Mesenchymal stem cell (in vitro differentiated cells and primary cell): ENCODE measurements at regions not wholly inside any gene's neighbourhood (a gene's known extent, or its start where the extent isn't known, plus 50 kb on each side); places are given as distances from the start of the nearest gene placed in this dataset.

Experiments used
- DNase-seq: peaks from one replicate; pipeline ENCODE4 v3.0.0-alpha.2; 2013
- H2AFZ ChIP-seq: one replicate; pipeline ENCODE4 v1.6.1; 2013; ENCODE audit warnings: low read depth, mild to moderate bottlenecking, control low read depth, inconsistent platforms, low read length, moderate library complexity
- H2AK5ac ChIP-seq: 2 replicates; pipeline ENCODE4 v1.6.1; 2013; ENCODE audit warnings: low read length, moderate library complexity, mild to moderate bottlenecking, inconsistent platforms; ENCODE audit not compliant: severe bottlenecking
- H2BK120ac ChIP-seq: one replicate; pipeline ENCODE4 v1.6.1; 2013; ENCODE audit warnings: low read depth, mild to moderate bottlenecking, inconsistent platforms, low read length, moderate library complexity
- H2BK12ac ChIP-seq, 2 experiments: one replicate each; pipeline ENCODE4 v1.6.1; 2013; ENCODE audit warnings: inconsistent platforms in 2 of 2, low read length in 2 of 2, mild to moderate bottlenecking in 2 of 2, moderate library complexity in 2 of 2, control low read depth in 1 of 2
- H2BK15ac ChIP-seq: one replicate; pipeline ENCODE4 v1.6.1; 2013; ENCODE audit warnings: mild to moderate bottlenecking, low read depth, inconsistent platforms; ENCODE audit not compliant: poor library complexity, severe bottlenecking
- H2BK5ac ChIP-seq: 2 replicates; pipeline ENCODE4 v1.6.1; 2013; ENCODE audit warnings: low read depth, mild to moderate bottlenecking, low read length, control low read depth, inconsistent platforms; ENCODE audit not compliant: poor library complexity, severe bottlenecking
- H3K14ac ChIP-seq, 2 experiments: one replicate each; pipeline ENCODE4 v1.6.1; 2013; ENCODE audit warnings: inconsistent platforms in 2 of 2, low read length in 2 of 2, control low read depth in 1 of 2, mild to moderate bottlenecking in 1 of 2, moderate library complexity in 1 of 2
- H3K18ac ChIP-seq, 2 experiments: one replicate each; pipeline ENCODE4 v1.6.1; 2013; ENCODE audit warnings: inconsistent platforms in 2 of 2, low read length in 2 of 2, control low read depth in 1 of 2, low read depth in 1 of 2, mild to moderate bottlenecking in 1 of 2
- H3K23ac ChIP-seq, 2 experiments: one replicate each; pipeline ENCODE4 v1.6.1; 2013; ENCODE audit warnings: inconsistent platforms in 2 of 2, low read length in 2 of 2, mild to moderate bottlenecking in 2 of 2, moderate library complexity in 2 of 2, control low read depth in 1 of 2
- H3K27ac ChIP-seq: 2 replicates; pipeline ENCODE4 v1.5.1; 2013; ENCODE audit warnings: mild to moderate bottlenecking, moderate library complexity, low read length, control low read depth, inconsistent platforms; ENCODE audit not compliant: poor library complexity, severe bottlenecking
- H3K27me3 ChIP-seq, 2 experiments: 2 replicates each; pipeline versions ENCODE4 v1.6.1 to v1.7.0; 2013; ENCODE audit warnings: low read length in 2 of 2, mild to moderate bottlenecking in 2 of 2, moderate library complexity in 2 of 2, control low read depth in 1 of 2, inconsistent platforms in 1 of 2; ENCODE audit not compliant: control insufficient read depth in 1 of 2, insufficient read depth in 1 of 2
- H3K36me3 ChIP-seq, 2 experiments: 2 replicates each; pipeline versions ENCODE4 v1.6.1 to v1.7.0; 2013; ENCODE audit warnings: low read length in 2 of 2, control low read depth in 1 of 2, inconsistent platforms in 1 of 2, low read depth in 1 of 2, mild to moderate bottlenecking in 1 of 2; ENCODE audit not compliant: insufficient read depth in 2 of 2, control insufficient read depth in 1 of 2
- H3K4ac ChIP-seq, 2 experiments: one replicate each; pipeline ENCODE4 v1.6.1; 2013; ENCODE audit warnings: inconsistent platforms in 2 of 2, low read length in 2 of 2, mild to moderate bottlenecking in 2 of 2, moderate library complexity in 2 of 2, control low read depth in 1 of 2, low read depth in 1 of 2
- H3K4me1 ChIP-seq: 2 replicates; pipeline ENCODE4 v1.6.1; 2013; ENCODE audit warnings: low read depth, low read length, control low read depth; ENCODE audit not compliant: control insufficient read depth, insufficient read depth
- H3K4me2 ChIP-seq: 2 replicates; pipeline ENCODE4 v1.6.1; 2013; ENCODE audit warnings: low read length, mild to moderate bottlenecking, inconsistent platforms; ENCODE audit not compliant: poor library complexity, severe bottlenecking
- H3K4me3 ChIP-seq, 2 experiments: 2 replicates each; pipeline versions ENCODE4 v1.5.1 to v1.7.0; 2013; ENCODE audit warnings: low read length in 2 of 2, mild to moderate bottlenecking in 2 of 2, control low read depth in 1 of 2, low read depth in 1 of 2; ENCODE audit not compliant: insufficient read depth in 1 of 2
- H3K79me1 ChIP-seq: replicated peaks from 2 replicates; pipeline ENCODE4 v1.6.1; 2013; ENCODE audit warnings: mild to moderate bottlenecking, control low read depth, low read length, inconsistent platforms; ENCODE audit not compliant: poor library complexity, severe bottlenecking
- H3K9ac ChIP-seq: 2 replicates; pipeline ENCODE4 v1.7.0; 2013; ENCODE audit warnings: mild to moderate bottlenecking, low read length, moderate library complexity
- H3K9me3 ChIP-seq: 2 replicates; pipeline ENCODE4 v1.7.0; 2013; ENCODE audit warnings: mild to moderate bottlenecking, low read length; ENCODE audit not compliant: control insufficient read depth
- H4K8ac ChIP-seq: one replicate; pipeline ENCODE4 v1.6.1; 2013; ENCODE audit warnings: inconsistent platforms, mild to moderate bottlenecking, low read length, moderate library complexity
- H4K91ac ChIP-seq: one replicate; pipeline ENCODE4 v1.6.1; 2013; ENCODE audit warnings: mild to moderate bottlenecking, low read length, inconsistent platforms
- WGBS: methylation state at CpG from one replicate; pipeline ENCODE4 v1.1.7; 2013; ENCODE audit warnings: mixed read lengths; 5-methylcytosine and 5-hydroxymethylcytosine counted together

DNA sequence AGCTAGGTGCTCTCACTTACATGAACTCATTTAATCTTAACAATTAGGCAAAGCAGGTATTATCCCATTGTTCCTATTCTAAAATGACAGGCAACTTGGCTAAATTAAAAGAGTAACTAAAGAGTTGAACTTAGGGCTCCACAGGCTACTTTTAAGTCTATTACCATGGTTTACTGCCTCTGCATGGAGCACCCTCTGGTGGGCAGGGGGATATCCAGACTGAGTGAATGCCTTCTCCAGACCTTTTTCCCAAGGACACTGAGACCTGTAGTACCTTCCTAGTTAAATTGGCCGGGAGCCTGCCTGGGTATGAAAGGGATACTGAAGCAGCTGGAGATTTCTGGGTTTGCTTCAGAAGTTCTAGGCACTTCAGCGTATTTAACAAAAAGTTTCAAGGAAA lies 238.1 kb downstream of the ELAVL2 start:
- Histone ChIP-seq H3K27me3 (no peaks in the 10 kb centered on the region), H3K4me1 (no peaks in the 10 kb centered on the region), H2BK5ac (no peak overlapping the region), H2BK12ac (no peak overlapping the region), H3K4me2 (no peak overlapping the region), H4K8ac (no peak overlapping the region), H3K4me3 (no peak overlapping the region), H3K27ac (no peak overlapping the region), H3K4ac (no peak overlapping the region), H3K14ac (no peak overlapping the region), H3K36me3 (no peaks in the 10 kb centered on the region), H2BK15ac (no peak overlapping the region), H3K9ac (no peak overlapping the region), H3K9me3 (no peaks in the 10 kb centered on the region), H3K18ac (no peak overlapping the region), H2AK5ac (no peak overlapping the region), H3K23ac (no peak overlapping the region), H2AFZ (no peak overlapping the region), H2BK120ac (no peak overlapping the region), H4K91ac (no peak overlapping the region), H3K79me1 (no peaks in the 10 kb centered on the region)
- DNase-seq = no peak
- WGBS = 50% methylated on average over 1 of the region's 2 CpGs

DNA sequence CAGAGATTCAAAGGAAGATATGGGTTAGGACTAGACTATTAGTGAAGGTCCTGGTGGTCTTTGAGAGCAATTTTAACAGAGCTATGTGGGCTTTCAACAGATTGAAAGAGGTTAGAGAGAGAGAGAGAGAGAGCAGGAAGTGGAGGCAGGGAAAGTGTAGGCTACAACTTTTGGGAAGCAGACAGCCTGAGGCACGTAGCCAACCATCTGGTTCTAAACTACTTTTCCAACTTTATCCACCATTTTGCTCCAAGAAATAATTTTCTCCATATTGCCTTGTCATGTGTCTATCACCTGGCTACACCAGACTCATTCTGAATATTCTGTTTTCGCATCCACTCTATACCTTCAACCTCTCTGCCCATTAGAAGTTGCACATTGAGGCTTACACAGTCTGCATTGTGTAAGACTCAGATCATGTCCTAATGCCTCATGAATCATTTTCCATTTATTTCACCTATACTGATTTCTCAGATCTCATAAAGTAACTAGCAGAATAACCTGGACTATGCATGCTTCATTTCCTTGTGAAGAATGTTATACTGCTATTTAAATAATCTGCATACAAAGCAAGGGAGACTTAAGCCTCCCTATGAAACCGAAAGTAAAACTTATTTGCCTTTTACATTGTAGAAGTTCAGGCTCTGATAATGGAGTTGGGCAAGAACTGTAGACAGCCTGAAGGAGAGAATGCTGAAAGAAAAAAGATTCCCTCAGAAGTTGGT lies 235.6 kb downstream of the ELAVL2 start:
- Histone ChIP-seq H3K79me1 (no peaks in the 10 kb centered on the region), H3K9ac (no peak overlapping the region), H3K14ac (no peak overlapping the region), H3K27ac (no peak overlapping the region), H4K91ac (no peak overlapping the region), H4K8ac (no peak overlapping the region), H3K27me3 (no peaks in the 10 kb centered on the region), H3K23ac (no peak overlapping the region), H3K4me1 (no peaks in the 10 kb centered on the region), H3K18ac (no peak overlapping the region), H2BK15ac (no peak overlapping the region), H3K4me2 (no peak overlapping the region), H3K4me3 (peak overlapping the region in 1 of 2 experiments; percentile 45), H3K36me3 (no peaks in the 10 kb centered on the region), H2BK120ac (no peak overlapping the region), H2BK5ac (no peak overlapping the region), H2AFZ (no peak overlapping the region), H3K4ac (no peak overlapping the region), H2BK12ac (no peak overlapping the region), H3K9me3 (no peaks in the 10 kb centered on the region), H2AK5ac (no peak overlapping the region)
- 82% methylated on average over 3 of the region's 3 CpGs for WGBS
- DNase-seq = peak; percentile 52

DNA sequence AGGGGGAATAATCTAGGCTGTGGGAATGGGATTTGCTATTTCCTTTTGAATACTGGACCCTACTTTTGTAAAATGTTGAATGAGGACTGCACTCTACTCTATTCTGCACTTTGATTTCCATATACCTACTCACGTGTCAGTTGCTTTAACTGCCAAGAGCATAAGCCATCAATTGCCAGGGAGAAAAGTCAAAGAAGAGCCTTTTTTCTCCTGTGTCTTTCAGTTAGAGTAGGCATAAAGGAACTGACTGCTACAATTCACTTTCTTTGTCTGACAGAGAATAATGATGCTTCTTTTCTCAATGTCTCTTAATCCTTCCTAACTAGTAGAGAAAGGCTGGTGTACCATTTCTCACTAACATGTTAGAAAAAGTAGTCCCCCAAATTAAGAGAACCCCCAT lies 231.6 kb downstream of the ELAVL2 start:
- no peaks in the 10 kb centered on the region for H3K36me3 ChIP-seq
- H3K23ac ChIP-seq = no peak overlapping the region
- H3K4me2 ChIP-seq = no peak overlapping the region
- no peak overlapping the region for H2AFZ ChIP-seq
- no peak overlapping the region for H3K18ac ChIP-seq
- no peak overlapping the region for H4K91ac ChIP-seq
- 62% methylated on average over 1 of the region's 1 CpG for WGBS
- no peak overlapping the region for H3K9ac ChIP-seq
- no peak overlapping the region for H3K27ac ChIP-seq
- H3K27me3 ChIP-seq = no peaks in the 10 kb centered on the region
- H3K14ac ChIP-seq = no peak overlapping the region
- H2BK120ac ChIP-seq = no peak overlapping the region
- H3K79me1 ChIP-seq = no peaks in the 10 kb centered on the region
- no peak overlapping the region for H4K8ac ChIP-seq
- no peaks in the 10 kb centered on the region for H3K4me1 ChIP-seq
- no peak overlapping the region for H2BK12ac ChIP-seq
- DNase-seq = no peak
- no peak overlapping the region for H2BK15ac ChIP-seq
- no peaks in the 10 kb centered on the region for H3K9me3 ChIP-seq
- H2AK5ac ChIP-seq = no peak overlapping the region
- H2BK5ac ChIP-seq = no peak overlapping the region
- H3K4ac ChIP-seq = no peak overlapping the region
- H3K4me3 ChIP-seq = no peak overlapping the region

DNA sequence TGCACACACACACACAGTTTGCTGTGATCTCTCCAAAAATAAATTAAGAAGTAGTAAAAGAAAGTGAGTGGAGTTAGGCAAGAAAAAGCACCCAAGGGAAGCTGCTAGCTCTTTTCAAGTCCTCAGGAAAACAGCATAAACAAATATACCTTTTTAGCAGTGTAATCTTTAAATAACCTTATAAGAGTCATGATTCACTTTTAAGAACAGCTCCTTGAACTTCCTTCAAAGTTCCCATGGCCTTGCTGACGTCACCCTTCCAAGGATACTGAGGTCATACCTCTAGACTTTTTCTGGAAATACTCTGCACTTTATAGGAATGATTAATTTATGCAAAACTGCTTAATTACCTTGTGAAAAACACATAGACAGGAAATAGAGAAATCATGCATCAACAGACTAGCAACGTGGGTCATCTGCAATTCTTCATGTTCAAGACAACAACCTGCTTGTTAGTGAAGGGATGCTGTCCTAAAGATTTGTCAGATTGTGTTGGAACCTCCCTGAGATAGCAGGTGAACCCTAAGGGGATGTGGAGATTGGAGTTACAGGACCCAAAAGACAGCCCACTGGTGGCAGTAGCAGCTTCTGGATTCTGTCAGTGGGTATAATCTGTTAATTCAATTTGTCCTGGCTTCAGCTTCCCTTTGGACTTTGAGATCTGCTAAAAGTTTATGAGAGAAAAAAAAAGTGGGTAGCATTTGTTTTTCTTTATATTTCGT lies 229.0 kb downstream of the ELAVL2 start:
- H3K18ac ChIP-seq = no peak overlapping the region
- WGBS = 38% methylated on average over 2 of the region's 3 CpGs
- H2BK5ac ChIP-seq = no peak overlapping the region
- no peak overlapping the region for H3K4me2 ChIP-seq
- no peak overlapping the region for H2AFZ ChIP-seq
- H2AK5ac ChIP-seq = no peak overlapping the region
- no peaks in the 10 kb centered on the region for H3K4me1 ChIP-seq
- no peak overlapping the region for H3K4ac ChIP-seq
- no peak overlapping the region for H3K9ac ChIP-seq
- no peak overlapping the region for H3K27ac ChIP-seq
- no peak overlapping the region for H4K8ac ChIP-seq
- H3K9me3 ChIP-seq = no peaks in the 10 kb centered on the region
- H2BK15ac ChIP-seq = no peak overlapping the region
- no peak overlapping the region for H4K91ac ChIP-seq
- H2BK120ac ChIP-seq = no peak overlapping the region
- H3K79me1 ChIP-seq = no peaks in the 10 kb centered on the region
- H3K36me3 ChIP-seq = no peaks in the 10 kb centered on the region
- H3K23ac ChIP-seq = no peak overlapping the region
- H3K27me3 ChIP-seq = no peaks in the 10 kb centered on the region
- no peak for DNase-seq
- no peak overlapping the region for H2BK12ac ChIP-seq
- no peak overlapping the region for H3K4me3 ChIP-seq
- H3K14ac ChIP-seq = no peak overlapping the region
